Coronary artery (tissue), 2 donors: ENCODE measurements at regions not wholly inside any gene's neighbourhood (a gene's known extent, or its start where the extent isn't known, plus 50 kb on each side); places are given as distances from the start of the nearest gene placed in this dataset.

Source experiments
- DNase-seq: peaks from one replicate; pipeline ENCODE4 v3.0.0-alpha.2; 2017; ENCODE audit warnings: low spot score
- H3K27ac ChIP-seq, 2 donors: fragments of 200-600 bp; sonication (generic); one replicate each; pipeline ENCODE4 v1.5.1; 2016 to 2019
- H3K4me3 ChIP-seq: fragments of 200-600 bp; sonication (generic); 2 replicates; pipeline ENCODE4 v1.5.1; 2016; ENCODE audit warnings: mild to moderate bottlenecking, moderate library complexity
- CTCF ChIP-seq: fragments of 200-600 bp; sonication (generic); IDR thresholded peaks from one replicate; pipeline ENCODE4 v1.5.1; 2019; ENCODE audit warnings: antibody characterized with exemption

- no peak for DNase-seq
- no peak for TF ChIP-seq CTCF
- Histone ChIP-seq H3K27ac (no peak overlapping the region), H3K4me3 (no peak overlapping the region)
Observed at GRCh38 chr3:98961161-98962155, 60.0 kb upstream of the DCBLD2 start.

GRCh38 chr3:98957681-98958080, 56.2 kb upstream of the DCBLD2 start:
- no peak overlapping the region for H3K4me3 ChIP-seq
- no peak for TF ChIP-seq CTCF
- no peak for DNase-seq
- H3K27ac ChIP-seq: no peak overlapping the region

- no peak for DNase-seq
- TF ChIP-seq CTCF: no peak
- Histone ChIP-seq H3K27ac (no peak overlapping the region), H3K4me3 (no peak overlapping the region)
Observed at GRCh38 chr3:98956008-98956407, 54.5 kb upstream of the DCBLD2 start.

- Histone ChIP-seq H3K27ac (no peak overlapping the region), H3K4me3 (no peak overlapping the region)
- TF ChIP-seq CTCF: no peak
- DNase-seq: no peak
Observed at GRCh38 chr3:98954791-98955604, 53.5 kb upstream of the DCBLD2 start.

- DNase-seq: no peak
- Histone ChIP-seq H3K27ac (no peak overlapping the region), H3K4me3 (no peak overlapping the region)
- TF ChIP-seq CTCF: no peak
Observed at GRCh38 chr3:98954242-98954641, 52.7 kb upstream of the DCBLD2 start.

- Histone ChIP-seq H3K4me3 (no peak overlapping the region), H3K27ac (no peak overlapping the region)
- DNase-seq: no peak
- TF ChIP-seq CTCF: no peak
Observed at GRCh38 chr3:98952404-98952803, 50.9 kb upstream of the DCBLD2 start.
